ENCODE measurements at regions not wholly inside any gene's neighbourhood (a gene's known extent, or its start where the extent isn't known, plus 50 kb on each side); places are given as distances from the start of the nearest gene placed in this dataset.

DNA sequence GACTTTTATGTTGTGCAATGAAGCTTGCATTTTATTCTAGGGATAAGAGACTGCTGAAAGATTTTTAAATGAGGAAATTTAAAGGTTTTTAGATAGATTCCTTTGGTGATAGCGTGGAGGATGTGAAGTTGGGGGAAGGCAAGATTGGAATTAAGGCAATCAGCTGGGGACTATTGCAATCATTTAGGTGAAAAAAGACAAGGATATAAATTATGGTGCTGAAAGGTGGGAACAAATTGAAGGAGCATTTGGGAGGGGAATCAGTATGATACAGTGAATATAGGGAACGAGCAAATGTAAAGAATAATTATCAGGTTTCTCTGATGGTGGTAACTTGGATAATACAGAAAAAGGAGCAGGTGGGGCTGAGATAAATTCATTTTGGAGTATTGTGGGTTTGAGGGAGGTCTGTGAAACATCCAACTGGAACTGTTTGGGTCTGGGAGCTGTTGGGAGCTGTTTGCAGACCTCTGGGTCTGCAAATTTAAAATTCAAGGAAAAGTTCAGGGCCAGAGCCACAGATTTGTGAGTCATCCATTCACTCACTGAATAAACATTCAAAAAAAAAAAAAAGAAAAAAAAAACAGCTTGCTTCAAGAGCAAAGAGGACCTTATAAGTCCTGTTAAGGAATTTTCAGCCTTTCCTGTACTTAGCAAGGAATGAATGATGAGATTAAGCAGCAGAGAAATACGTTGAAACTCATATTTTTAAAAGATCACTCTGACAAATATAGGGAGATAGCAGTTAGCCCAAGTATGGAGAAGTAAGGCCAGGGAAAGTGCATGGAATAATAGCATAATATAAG lies 257.5 kb upstream of the FN1 start:
- TF ChIP-seq JAZF1 (CRISPR knock-in tag; IDR thresholded peaks at IDR 0.05) (no peak), CTCF (IDR thresholded peaks at IDR 0.05) (no peak), TEAD4 (CRISPR knock-in tag; IDR thresholded peaks at IDR 0.05) (no peak), OVOL2 (CRISPR knock-in tag; IDR thresholded peaks at IDR 0.05; ENCODE audit: borderline replicate concordance) (no peak), HMGA2 (CRISPR knock-in tag; IDR thresholded peaks at IDR 0.05) (no peak), JUN (CRISPR knock-in tag; IDR thresholded peaks at IDR 0.05) (no peak), IRF1 (CRISPR knock-in tag; IDR thresholded peaks at IDR 0.05) (no peak), GABPB1 (CRISPR knock-in tag; IDR thresholded peaks at IDR 0.05) (no peak), AR (CRISPR knock-in tag; IDR thresholded peaks at IDR 0.05) (no peak), SMAD4 (CRISPR knock-in tag; IDR thresholded peaks at IDR 0.05) (no peak), MAX (CRISPR knock-in tag; IDR thresholded peaks at IDR 0.05) (no peak), ATF3 (CRISPR knock-in tag; conservative IDR thresholded peaks at IDR 0.05) (no peak)
- TF ChIP-seq, protein P1, sequence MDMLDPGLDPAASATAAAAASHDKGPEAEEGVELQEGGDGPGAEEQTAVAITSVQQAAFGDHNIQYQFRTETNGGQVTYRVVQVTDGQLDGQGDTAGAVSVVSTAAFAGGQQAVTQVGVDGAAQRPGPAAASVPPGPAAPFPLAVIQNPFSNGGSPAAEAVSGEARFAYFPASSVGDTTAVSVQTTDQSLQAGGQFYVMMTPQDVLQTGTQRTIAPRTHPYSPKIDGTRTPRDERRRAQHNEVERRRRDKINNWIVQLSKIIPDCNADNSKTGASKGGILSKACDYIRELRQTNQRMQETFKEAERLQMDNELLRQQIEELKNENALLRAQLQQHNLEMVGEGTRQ (CRISPR knock-in tag; IDR thresholded peaks at IDR 0.05): no peak
